ENCODE measurements at regions not wholly inside any gene's neighbourhood (a gene's known extent, or its start where the extent isn't known, plus 50 kb on each side); places are given as distances from the start of the nearest gene placed in this dataset.
"Not testable (repeated sequence)": the region's sequence is repeated elsewhere in the genome, so short reads cannot be mapped to it uniquely, and the experiment has no call there.

- no peak for DNase-seq
Observed at GRCh38 chr1:229019663-229020271, 251.1 kb upstream of the RAB4A start.

- DNase-seq: not testable (repeated sequence)
Observed at GRCh38 chr1:229021034-229021433, 249.9 kb upstream of the RAB4A start.

GRCh38 chr1:229022595-229023333 lies 248.1 kb upstream of the RAB4A start:
- no peak for DNase-seq

GRCh38 chr1:229023651-229024300 lies 247.1 kb upstream of the RAB4A start:
- DNase-seq: no peak

- no peak for DNase-seq
Observed at GRCh38 chr1:229024528-229025130, 246.3 kb upstream of the RAB4A start.

- no peak for DNase-seq
Observed at GRCh38 chr1:229025576-229025975, 245.3 kb upstream of the RAB4A start.

- no peak for DNase-seq
Observed at GRCh38 chr1:229027158-229027557, 243.8 kb upstream of the RAB4A start.

GRCh38 chr1:229027622-229028182 lies 243.2 kb upstream of the RAB4A start:
- DNase-seq: no peak

- DNase-seq: no peak
Observed at GRCh38 chr1:229028544-229028943, 242.4 kb upstream of the RAB4A start.

GRCh38 chr1:229028987-229029878 lies 241.7 kb upstream of the RAB4A start:
- DNase-seq: no peak

- no peak for DNase-seq
Observed at GRCh38 chr1:229029879-229030235, 241.1 kb upstream of the RAB4A start.

GRCh38 chr1:229030630-229031029 lies 240.3 kb upstream of the RAB4A start:
- DNase-seq: no peak

- no peak for DNase-seq
Observed at GRCh38 chr1:229031061-229031460, 239.8 kb upstream of the RAB4A start.

- no peak for DNase-seq
Observed at GRCh38 chr1:229031481-229032341, 239.2 kb upstream of the RAB4A start.

GRCh38 chr1:229032375-229032774 lies 238.5 kb upstream of the RAB4A start:
- no peak for DNase-seq

GRCh38 chr1:229033480-229033879 lies 237.4 kb upstream of the RAB4A start:
- DNase-seq: no peak

- DNase-seq: no peak
Observed at GRCh38 chr1:229034342-229034741, 236.6 kb upstream of the RAB4A start.

GRCh38 chr1:229035054-229035747 lies 235.7 kb upstream of the RAB4A start:
- DNase-seq: no peak

GRCh38 chr1:229035748-229036082 lies 235.2 kb upstream of the RAB4A start:
- DNase-seq: no peak

GRCh38 chr1:229037806-229038405 lies 233.0 kb upstream of the RAB4A start:
- no peak for DNase-seq

Data from activated CD8-positive, alpha-beta memory T cell treated with anti-CD3 and anti-CD28 coated beads, Interleukin-2, amount 50 U/mL, for 48 hours (primary cell).